Kasumi-1 (cell line): ENCODE measurements at regions not wholly inside any gene's neighbourhood (a gene's known extent, or its start where the extent isn't known, plus 50 kb on each side); places are given as distances from the start of the nearest gene placed in this dataset.

Experiments used
- DNase-seq, 2 experiments: peaks; one replicate each; lab custom pipeline; 2025; lab: John Stamatoyannopoulos, UW

DNA sequence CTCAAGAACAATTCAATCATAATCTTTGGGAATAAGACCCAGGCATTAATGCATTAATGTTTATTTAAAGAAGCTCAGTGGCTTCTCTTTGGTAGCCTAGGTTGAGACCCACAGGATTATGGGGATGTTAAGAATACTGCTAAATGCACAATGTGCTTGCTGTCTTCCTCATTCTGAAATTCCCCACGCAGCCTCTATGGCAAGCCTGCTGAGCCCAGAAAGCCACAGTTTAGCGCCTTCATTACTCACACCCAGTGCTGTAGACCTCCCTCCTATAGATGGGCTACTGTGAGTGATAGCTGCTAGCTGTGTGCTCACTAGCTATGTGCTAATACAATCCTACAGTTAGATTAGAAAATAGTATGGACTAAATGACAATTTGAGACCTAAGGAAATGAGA lies 90.6 kb downstream of the TNFSF13B start:
- peak; percentile 55 to 67 for DNase-seq

- DNase-seq: no peak
These were observed 92.3 kb downstream of the TNFSF13B start for GRCh38 chr13:108361769-108362168.

DNA sequence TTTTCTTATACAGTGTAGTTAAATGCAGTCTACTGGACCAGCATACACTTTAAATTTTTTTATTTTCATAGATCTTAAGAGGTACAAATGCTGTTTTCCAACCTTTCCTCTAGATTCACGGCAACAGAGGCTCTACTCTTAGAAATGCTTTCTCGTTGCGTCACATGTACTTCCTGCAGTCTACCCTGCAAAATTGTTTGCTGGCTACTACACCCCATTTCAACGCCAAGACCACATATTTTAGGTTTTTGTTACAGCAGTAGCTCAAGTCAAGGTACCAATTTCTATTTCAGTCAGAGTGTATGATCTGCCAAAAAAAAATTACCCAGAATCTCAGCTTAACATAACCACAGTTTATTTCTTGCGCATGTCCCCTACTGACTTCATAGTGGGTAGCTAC lies 94.1 kb downstream of the TNFSF13B start:
- peak; percentile 3 to 6 for DNase-seq

- no peak for DNase-seq
These were observed 95.7 kb downstream of the TNFSF13B start for GRCh38 chr13:108365255-108365654.

DNA sequence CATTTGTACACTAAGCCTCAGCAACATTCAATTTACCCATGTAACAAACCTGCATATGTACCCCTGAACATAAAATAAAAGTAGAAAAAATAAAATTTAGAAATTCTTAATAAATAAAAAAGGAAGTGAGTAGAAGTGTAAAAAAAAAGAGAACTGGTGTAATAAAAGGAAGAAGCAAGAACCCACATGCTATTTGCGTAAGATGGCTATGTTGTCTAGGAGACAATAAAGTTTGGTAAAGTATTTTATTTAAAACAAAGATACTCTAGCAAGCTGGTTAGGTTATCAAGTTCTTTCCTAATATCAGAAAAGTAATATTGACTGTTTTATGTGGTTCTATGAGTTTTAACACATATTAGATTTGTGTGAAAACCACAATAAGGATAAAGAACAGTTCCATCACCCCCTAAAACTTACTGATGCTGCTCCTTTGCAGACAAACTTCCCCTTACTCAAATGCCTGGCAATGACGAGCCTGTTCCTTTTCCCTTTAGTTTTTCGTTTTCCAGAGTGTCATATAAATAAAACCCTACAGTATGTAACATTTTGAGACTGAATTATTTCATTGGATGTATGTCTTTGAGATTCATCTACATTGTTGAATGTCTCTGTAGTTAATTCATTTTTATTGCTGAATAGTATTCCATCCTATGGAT lies 98.9 kb downstream of the TNFSF13B start:
- peak; percentile 49 to 50 for DNase-seq

- DNase-seq: no peak
These were observed 99.9 kb downstream of the TNFSF13B start for GRCh38 chr13:108369412-108369811.

- DNase-seq: no peak
These were observed 105.5 kb downstream of the TNFSF13B start for GRCh38 chr13:108375034-108375433.

DNA sequence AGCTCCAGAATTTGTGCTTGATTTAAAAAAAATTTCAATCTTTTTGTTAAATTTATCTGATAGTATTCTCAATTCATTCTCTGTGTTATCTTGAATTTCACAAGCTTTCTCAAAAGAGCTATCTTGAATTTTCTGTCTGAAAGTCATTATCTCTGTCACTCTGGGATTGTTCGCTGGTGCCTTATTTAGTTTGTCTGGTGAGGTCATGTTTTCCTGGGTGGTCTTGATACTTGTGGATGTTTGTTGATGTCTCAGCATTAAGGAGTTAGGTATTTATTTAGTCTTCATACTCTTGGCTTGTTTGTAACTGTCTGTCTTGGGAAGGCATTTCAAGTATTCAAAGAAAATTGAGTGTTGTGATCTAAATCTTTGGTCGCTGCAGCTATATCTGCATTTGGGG lies 106.3 kb downstream of the TNFSF13B start:
- DNase-seq: no peak

DNA sequence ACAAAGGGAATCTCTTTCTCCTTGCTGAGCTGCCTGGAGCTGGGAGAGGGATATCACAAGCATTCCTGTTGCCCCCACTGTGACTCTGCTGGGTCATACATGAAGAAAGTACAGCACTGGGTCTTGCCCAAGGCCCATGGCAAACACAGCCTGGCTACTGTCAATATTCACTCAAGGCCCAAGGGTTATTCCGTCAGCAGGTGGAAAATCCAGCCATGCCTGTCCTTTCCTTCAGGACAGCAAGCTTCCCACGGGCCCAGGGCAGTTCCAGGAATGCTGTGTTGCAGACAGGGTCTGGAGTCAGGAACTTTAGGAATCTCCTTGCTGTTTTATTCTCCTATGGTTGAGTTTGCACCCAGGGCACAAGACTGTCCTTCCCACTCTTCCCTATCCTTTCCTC lies 106.8 kb downstream of the TNFSF13B start:
- no peak for DNase-seq

DNA sequence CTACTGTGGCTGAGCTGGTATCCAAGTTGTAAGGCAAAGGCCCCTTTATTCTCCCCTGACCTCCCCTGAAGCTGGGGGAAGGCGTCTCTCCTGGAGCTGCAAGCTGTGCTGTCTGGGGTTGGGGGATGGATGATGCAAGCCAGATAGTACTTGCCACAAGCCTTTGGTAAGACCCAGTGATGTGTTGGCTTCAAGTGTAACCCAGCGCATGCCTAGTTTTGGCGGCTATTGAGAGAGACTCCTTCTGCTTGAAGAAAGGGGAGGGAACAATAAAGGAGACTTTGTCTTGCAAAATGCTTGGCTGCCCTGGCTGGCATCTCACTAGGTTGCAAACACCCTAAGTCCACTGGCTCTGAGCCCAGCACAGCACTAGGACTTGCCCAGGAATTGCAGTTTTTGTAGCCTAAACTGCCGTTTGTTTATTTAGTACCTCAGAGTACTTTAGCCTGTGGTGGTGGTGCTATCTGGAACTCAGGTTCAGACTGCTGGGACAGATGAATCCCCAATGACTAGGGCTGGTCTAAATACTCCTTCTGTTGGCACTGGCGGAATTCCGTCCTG lies 108.2 kb downstream of the TNFSF13B start:
- no peak for DNase-seq

DNA sequence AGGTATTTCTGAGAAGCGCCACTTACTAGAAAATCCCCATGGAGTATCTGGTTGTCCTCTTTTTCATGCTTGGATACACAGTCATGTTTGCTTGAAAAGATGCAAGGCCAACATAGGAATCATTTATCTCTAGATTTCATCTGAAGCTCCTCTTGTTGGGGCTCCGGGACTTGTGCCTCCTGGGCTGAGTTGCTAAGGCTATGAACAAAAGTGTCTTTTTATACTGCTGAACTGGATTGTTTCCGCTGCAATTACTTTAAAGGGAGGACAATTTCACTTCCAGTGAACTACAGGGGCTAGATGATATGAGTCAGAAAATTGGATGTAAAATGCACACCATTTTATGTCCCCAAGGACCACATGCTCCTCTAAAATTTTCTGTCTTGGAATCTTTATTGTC lies 114.1 kb downstream of the TNFSF13B start:
- no peak for DNase-seq

DNA sequence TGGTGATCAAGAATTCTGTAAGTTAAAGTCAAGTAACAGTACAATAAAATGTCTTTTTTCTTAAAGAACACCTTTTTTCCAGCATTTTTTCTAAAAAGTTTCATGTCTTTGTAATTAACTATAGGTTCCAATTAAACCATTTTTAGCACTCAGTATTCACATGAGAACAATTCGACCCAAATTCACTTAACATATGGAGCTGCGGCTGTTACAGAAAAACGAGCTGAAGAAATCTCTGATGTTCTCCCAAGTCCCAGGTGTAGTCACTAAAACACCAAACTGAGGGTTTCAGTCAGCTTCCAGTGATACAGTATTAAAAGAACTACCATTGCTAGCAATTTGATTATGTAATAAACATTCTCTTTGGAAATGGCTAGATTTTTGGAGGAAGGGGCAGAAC lies 117.6 kb downstream of the TNFSF13B start:
- no peak for DNase-seq

- DNase-seq: no peak
These were observed 133.3 kb downstream of the TNFSF13B start for GRCh38 chr13:108402850-108403249.

GRCh38 chr13:108407495-108407894 lies 138.0 kb downstream of the TNFSF13B start:
- peak in 1 of 2 experiments; percentile 18 for DNase-seq

GRCh38 chr13:108408672-108409071 lies 139.2 kb downstream of the TNFSF13B start:
- DNase-seq: no peak

- DNase-seq: no peak
These were observed 140.2 kb downstream of the TNFSF13B start for GRCh38 chr13:108409730-108410129.

DNA sequence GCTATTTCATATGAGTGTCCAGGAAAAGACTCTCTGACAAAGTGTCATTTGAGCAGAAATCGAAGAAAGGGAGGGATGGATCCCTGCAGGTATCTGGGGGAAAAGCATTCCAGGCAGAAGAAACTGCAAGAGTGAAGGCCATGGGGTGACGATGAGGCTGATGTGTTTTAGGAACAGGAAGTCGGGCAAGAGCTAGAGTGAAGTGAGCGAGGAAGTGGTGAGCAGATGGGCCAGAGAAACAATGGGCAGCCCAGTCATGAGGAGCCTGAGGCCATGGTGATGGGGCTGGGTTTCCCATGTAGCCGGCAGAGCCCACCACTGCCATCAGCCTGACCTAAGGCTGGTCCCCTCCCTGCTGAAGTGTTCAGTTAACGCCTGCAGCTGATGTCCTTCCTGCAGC lies 150.2 kb downstream of the TNFSF13B start:
- DNase-seq: peak; percentile 38 to 43

DNA sequence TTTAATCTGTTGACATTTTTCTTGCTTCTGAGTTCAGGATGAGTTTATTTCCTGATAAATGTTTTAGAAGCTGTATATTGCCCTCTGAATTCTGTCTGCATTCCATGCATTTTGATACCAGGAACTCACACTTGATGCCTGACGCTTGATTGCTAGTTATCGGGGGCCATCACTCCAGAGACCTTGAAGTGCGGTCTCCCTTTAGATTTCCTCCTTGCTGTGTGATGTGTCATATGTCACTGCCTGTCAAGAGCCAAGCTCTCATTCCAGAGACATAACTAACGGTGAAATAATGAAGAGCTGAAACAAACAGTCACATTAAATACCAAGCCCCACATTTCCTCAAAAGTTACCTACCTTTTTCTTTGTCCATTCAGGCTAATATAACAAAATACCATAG lies 155.5 kb downstream of the TNFSF13B start:
- no peak for DNase-seq

- no peak for DNase-seq
These were observed 157.4 kb downstream of the TNFSF13B start for GRCh38 chr13:108426893-108427292.

- DNase-seq: no peak
These were observed 157.8 kb downstream of the TNFSF13B start for GRCh38 chr13:108427355-108427754.

GRCh38 chr13:108428691-108429090 lies 159.2 kb downstream of the TNFSF13B start:
- DNase-seq: no peak

DNA sequence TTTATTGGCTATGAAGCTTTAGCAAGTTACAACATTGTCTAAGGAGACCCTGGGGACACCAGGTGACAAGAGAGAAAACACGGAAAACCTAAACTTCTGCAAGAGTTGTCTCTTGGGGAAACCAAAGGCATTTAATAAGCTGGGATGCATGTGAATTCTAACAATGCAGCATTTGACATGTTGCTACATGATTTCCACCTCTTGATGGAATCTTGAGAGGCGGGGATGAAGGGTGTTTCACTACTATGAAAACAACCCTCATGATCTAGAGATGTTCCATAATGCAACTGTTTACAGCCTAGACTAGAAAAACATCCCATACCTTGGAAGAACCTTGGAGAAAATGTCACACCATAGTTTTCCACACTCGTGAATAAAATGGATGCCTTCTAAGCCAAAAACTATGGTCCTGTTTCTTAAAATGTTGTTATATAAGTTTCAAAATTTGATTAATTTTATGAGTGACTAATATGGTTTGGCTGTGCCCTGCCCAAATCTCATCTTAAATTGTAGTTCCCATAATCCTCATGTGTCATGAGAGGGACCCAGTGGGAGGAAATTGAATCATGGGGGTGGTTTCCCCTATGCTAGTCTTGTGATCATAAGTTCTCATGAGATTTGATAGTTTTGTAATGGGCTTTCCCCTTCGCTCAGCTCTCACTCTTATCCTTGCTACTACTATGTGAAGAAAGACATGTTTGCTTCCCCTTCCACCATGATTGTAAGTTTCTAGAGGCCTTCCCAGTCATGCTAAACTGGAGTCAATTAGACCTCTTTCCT lies 164.6 kb downstream of the TNFSF13B start:
- DNase-seq: no peak

DNA sequence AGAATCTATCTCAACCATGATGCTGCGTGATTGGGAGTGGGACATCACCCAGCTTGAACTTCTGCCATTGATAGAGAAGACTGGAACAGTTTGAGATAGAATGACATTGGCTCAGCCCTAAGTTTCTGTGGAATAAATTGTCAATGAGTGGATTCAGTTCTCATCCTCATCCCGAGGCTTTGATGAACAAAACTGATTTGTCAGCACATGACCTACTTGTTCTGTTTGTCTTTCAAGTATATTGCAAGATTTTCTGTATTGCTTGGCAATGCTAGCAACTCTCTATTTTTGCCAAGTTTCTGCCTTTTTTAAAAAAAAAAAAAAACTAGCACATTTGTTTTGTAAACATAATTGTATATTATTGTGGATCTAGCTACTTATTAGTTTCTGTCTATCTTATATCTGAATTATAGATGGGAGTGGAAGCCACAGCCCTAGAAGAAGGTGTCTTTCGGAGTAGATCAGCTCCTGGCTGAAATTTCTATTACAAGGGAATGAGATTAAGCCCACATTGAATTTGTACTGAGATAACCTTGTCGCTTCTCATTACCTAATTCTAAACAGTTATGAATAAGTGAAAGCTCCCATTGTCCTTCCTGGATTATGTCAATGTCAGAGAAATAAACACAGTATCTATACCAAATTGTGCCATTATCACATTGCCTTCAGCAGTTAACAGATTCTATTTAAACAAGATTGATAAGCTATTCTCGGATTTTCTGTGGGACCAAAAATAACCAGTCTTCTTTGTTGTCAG lies 166.1 kb downstream of the TNFSF13B start:
- DNase-seq: no peak
